SK-N-SH treated with all-trans-retinoic acid at 6 μM for 48 hours (cell line): ENCODE measurements at regions not wholly inside any gene's neighbourhood (a gene's known extent, or its start where the extent isn't known, plus 50 kb on each side); places are given as distances from the start of the nearest gene placed in this dataset.

Experiments used
- ATAC-seq: fragments of 200-7000 bp; cut with Tn5 transposase; 3 replicates; pipeline ENCODE4 v1.9.1; 2020; ENCODE audit warnings: mild to moderate bottlenecking, moderate library complexity
- ARNTL ChIP-seq: fragments of 450-650 bp; formaldehyde crosslinking; IDR thresholded peaks from 2 replicates; pipeline ENCODE4 v1.5.0; 2020; ENCODE audit warnings: low read depth, mild to moderate bottlenecking, moderate library complexity, borderline replicate concordance
- BACH2 ChIP-seq: fragments of 250-450 bp; sonication (Bioruptor Pico); IDR thresholded peaks from 2 replicates; pipeline ENCODE4 v1.9.0; 2021; ENCODE audit warnings: mild to moderate bottlenecking, borderline replicate concordance
- CREB5 ChIP-seq: fragments of 250-450 bp; sonication (Bioruptor Pico); IDR thresholded peaks from 2 replicates; pipeline ENCODE4 v1.5.1; 2020; ENCODE audit warnings: low read depth, mild to moderate bottlenecking, moderate library complexity
- CSDC2 ChIP-seq: fragments of 250-450 bp; sonication (Bioruptor Pico); IDR thresholded peaks from 2 replicates; pipeline ENCODE4 v1.5.0; 2020; ENCODE audit warnings: mild to moderate bottlenecking, moderate library complexity
- CSRNP3 ChIP-seq: fragments of 250-450 bp; sonication (Bioruptor Pico); IDR thresholded peaks from 2 replicates; pipeline ENCODE4 v1.5.1; 2021; ENCODE audit warnings: mild to moderate bottlenecking, moderate library complexity
- ESRRG ChIP-seq: fragments of 250-450 bp; sonication (Bioruptor Pico); IDR thresholded peaks from 2 replicates; pipeline ENCODE4 v1.6.1; 2021; ENCODE audit warnings: mild to moderate bottlenecking
- GLIS3 ChIP-seq: fragments of 250-450 bp; sonication (Bioruptor Pico); IDR thresholded peaks from 2 replicates; pipeline ENCODE4 v1.5.0; 2020; ENCODE audit warnings: mild to moderate bottlenecking, moderate library complexity
- ISL1 ChIP-seq: fragments of 250-450 bp; sonication (Bioruptor Pico); IDR thresholded peaks from 2 replicates; pipeline ENCODE4 v2.1.2; 2022; ENCODE audit warnings: mild to moderate bottlenecking, moderate library complexity
- OSR1 ChIP-seq: fragments of 250-450 bp; sonication (Bioruptor Pico); IDR thresholded peaks from 2 replicates; pipeline ENCODE4 v1.8.0; 2022; ENCODE audit warnings: moderate library complexity, mild to moderate bottlenecking, inconsistent platforms
- PATZ1 ChIP-seq: fragments of 250-450 bp; sonication (Bioruptor Pico); IDR thresholded peaks from 2 replicates; pipeline ENCODE4 v1.8.0; 2020; ENCODE audit warnings: mild to moderate bottlenecking, moderate library complexity, borderline replicate concordance
- POU6F1 ChIP-seq: fragments of 250-450 bp; sonication (Bioruptor Pico); IDR thresholded peaks from 2 replicates; pipeline ENCODE4 v1.8.0; 2021; ENCODE audit warnings: low read depth, mild to moderate bottlenecking, moderate library complexity, borderline replicate concordance
- PPARA ChIP-seq: fragments of 250-450 bp; sonication (Bioruptor Pico); IDR thresholded peaks from 2 replicates; pipeline ENCODE4 v1.5.0; 2020; ENCODE audit warnings: mild to moderate bottlenecking, borderline replicate concordance
- RARB ChIP-seq: fragments of 250-450 bp; sonication (Bioruptor Pico); IDR thresholded peaks from 2 replicates; pipeline ENCODE4 v1.8.0; 2021; ENCODE audit warnings: mild to moderate bottlenecking, moderate library complexity
- SNAI2 ChIP-seq: fragments of 250-450 bp; sonication (Bioruptor Pico); IDR thresholded peaks from 2 replicates; pipeline ENCODE4 v1.5.0; 2020; ENCODE audit warnings: mild to moderate bottlenecking, moderate library complexity
- TCF4 ChIP-seq: fragments of 250-450 bp; sonication (Bioruptor Pico); IDR thresholded peaks from 2 replicates; pipeline ENCODE4 v1.8.0; 2021; ENCODE audit warnings: mild to moderate bottlenecking, moderate library complexity, borderline replicate concordance
- ZC3H10 ChIP-seq: fragments of 250-450 bp; sonication (Bioruptor Pico); IDR thresholded peaks from 2 replicates; pipeline ENCODE4 v1.5.1; 2021; ENCODE audit warnings: mild to moderate bottlenecking, moderate library complexity
- ZFP3 ChIP-seq: fragments of 250-450 bp; sonication (Bioruptor Pico); IDR thresholded peaks from 2 replicates; pipeline ENCODE4 v1.5.0; 2020; ENCODE audit warnings: mild to moderate bottlenecking, moderate library complexity
- ZFP30 ChIP-seq: fragments of 450-650 bp; formaldehyde crosslinking; IDR thresholded peaks from 2 replicates; pipeline ENCODE4 v1.5.0; 2022; ENCODE audit warnings: mild to moderate bottlenecking, moderate library complexity
- ZNF565 ChIP-seq: fragments of 450-650 bp; formaldehyde crosslinking; conservative IDR thresholded peaks from 2 replicates; pipeline ENCODE4 v1.5.0; 2020; ENCODE audit warnings: low read depth, mild to moderate bottlenecking, moderate library complexity
- ZNF70 ChIP-seq: fragments of 450-650 bp; formaldehyde crosslinking; IDR thresholded peaks from 2 replicates; pipeline ENCODE4 v1.5.0; 2020; ENCODE audit warnings: mild to moderate bottlenecking, moderate library complexity
- ZNF8 ChIP-seq: fragments of 450-650 bp; formaldehyde crosslinking; IDR thresholded peaks from 2 replicates; pipeline ENCODE4 v1.5.0; 2020; ENCODE audit warnings: mild to moderate bottlenecking, moderate library complexity

GRCh38 chr12:39188689-39189088 is 254.2 kb downstream of the KIF21A start:
- TF ChIP-seq ZFP30 (CRISPR knock-in tag) (no peak), PATZ1 (no peak), ZFP3 (CRISPR knock-in tag) (no peak), TCF4 (CRISPR knock-in tag) (no peak), ZC3H10 (CRISPR knock-in tag) (no peak), SNAI2 (CRISPR knock-in tag) (no peak)
- no peak for ATAC-seq

GRCh38 chr12:39186744-39187143 is 256.2 kb downstream of the KIF21A start:
- no peak for TF ChIP-seq GLIS3
- no peak for TF ChIP-seq ZNF565 (CRISPR knock-in tag)
- no peak for TF ChIP-seq TCF4 (CRISPR knock-in tag)
- TF ChIP-seq ZNF70 (CRISPR knock-in tag): no peak
- TF ChIP-seq BACH2 (CRISPR knock-in tag): no peak
- no peak for TF ChIP-seq POU6F1
- no peak for TF ChIP-seq CREB5
- no peak for TF ChIP-seq ZNF8 (CRISPR knock-in tag)
- TF ChIP-seq ESRRG (CRISPR knock-in tag): no peak
- TF ChIP-seq CSRNP3: no peak
- TF ChIP-seq ARNTL: no peak
- TF ChIP-seq SNAI2 (CRISPR knock-in tag): no peak
- TF ChIP-seq ZFP3 (CRISPR knock-in tag): no peak
- TF ChIP-seq ZC3H10 (CRISPR knock-in tag): no peak
- no peak for TF ChIP-seq OSR1
- TF ChIP-seq ISL1 (CRISPR knock-in tag): no peak
- TF ChIP-seq CSDC2: no peak
- TF ChIP-seq RARB (CRISPR knock-in tag): no peak
- no peak for TF ChIP-seq PPARA (CRISPR knock-in tag)
- no peak for ATAC-seq

GRCh38 chr12:39178837-39179236 is 264.1 kb downstream of the KIF21A start:
- no peak for TF ChIP-seq ISL1 (CRISPR knock-in tag)
- no peak for TF ChIP-seq PPARA (CRISPR knock-in tag)
- no peak for TF ChIP-seq POU6F1
- TF ChIP-seq PATZ1: no peak
- TF ChIP-seq RARB (CRISPR knock-in tag): no peak
- TF ChIP-seq TCF4 (CRISPR knock-in tag): no peak
- no peak for TF ChIP-seq ZFP30 (CRISPR knock-in tag)
- no peak for ATAC-seq
